ENCODE measurements at regions not wholly inside any gene's neighbourhood (a gene's known extent, or its start where the extent isn't known, plus 50 kb on each side); places are given as distances from the start of the nearest gene placed in this dataset.
A peak's percentile ranks its signal among the peaks of the same experiment; 100 is the strongest.
"Not testable (repeated sequence)": the region's sequence is repeated elsewhere in the genome, so short reads cannot be mapped to it uniquely, and the experiment has no call there.

DNA sequence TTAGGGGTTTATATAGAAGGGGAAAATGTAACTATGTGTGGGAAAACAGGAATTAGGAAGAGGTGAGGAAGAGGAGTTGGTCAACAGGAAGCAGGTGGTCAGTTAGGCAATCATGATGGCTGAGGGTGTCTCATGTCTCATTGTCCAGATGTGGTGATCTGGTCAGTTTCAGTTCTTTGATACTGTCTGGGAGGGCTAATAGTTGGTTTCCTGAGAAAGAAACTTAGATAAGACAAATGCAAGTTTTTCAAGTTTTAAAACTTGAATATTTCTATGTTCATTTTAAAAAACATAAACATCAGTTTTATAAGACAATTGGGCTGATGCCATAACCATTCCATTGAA is 1121.8 kb upstream of the USP15 start:
- in situ Hi-C loops (cut with HindIII; ENCODE audit: low pct_unique_long_range_greater_than_20kb, low sequenced_read_pairs) = no loop called here
- no peak for TF ChIP-seq JUND (IDR thresholded peaks at IDR 0.05; ENCODE audit: low read depth)
- DNase-seq (ENCODE audit: low read depth in 1 of 2, low spot score in 1 of 2) = no peak

DNA sequence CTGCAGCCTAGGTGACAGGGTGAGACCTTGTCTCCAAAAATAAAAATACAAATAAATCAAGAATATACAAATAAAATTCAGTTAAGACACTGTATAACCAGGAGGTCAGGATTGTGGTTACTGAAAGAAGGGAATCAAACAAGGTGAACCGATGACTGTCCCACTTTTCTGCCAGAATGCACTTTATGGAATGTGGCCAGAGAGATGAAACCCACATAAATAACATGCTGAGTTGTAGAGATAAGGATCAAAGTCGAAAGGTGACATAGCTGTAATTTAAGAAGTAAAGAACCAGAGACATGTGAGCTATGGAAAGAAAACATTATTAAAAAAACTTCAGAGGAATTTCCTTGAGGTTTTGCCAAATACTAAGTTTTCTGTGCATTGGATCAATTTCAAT is 1098.2 kb upstream of the USP15 start:
- no peak for TF ChIP-seq JUND (IDR thresholded peaks at IDR 0.05; ENCODE audit: low read depth)
- in situ Hi-C loops (cut with HindIII; ENCODE audit: low pct_unique_long_range_greater_than_20kb, low sequenced_read_pairs) = no loop called here
- DNase-seq (ENCODE audit: low read depth in 1 of 2, low spot score in 1 of 2) = no peak

DNA sequence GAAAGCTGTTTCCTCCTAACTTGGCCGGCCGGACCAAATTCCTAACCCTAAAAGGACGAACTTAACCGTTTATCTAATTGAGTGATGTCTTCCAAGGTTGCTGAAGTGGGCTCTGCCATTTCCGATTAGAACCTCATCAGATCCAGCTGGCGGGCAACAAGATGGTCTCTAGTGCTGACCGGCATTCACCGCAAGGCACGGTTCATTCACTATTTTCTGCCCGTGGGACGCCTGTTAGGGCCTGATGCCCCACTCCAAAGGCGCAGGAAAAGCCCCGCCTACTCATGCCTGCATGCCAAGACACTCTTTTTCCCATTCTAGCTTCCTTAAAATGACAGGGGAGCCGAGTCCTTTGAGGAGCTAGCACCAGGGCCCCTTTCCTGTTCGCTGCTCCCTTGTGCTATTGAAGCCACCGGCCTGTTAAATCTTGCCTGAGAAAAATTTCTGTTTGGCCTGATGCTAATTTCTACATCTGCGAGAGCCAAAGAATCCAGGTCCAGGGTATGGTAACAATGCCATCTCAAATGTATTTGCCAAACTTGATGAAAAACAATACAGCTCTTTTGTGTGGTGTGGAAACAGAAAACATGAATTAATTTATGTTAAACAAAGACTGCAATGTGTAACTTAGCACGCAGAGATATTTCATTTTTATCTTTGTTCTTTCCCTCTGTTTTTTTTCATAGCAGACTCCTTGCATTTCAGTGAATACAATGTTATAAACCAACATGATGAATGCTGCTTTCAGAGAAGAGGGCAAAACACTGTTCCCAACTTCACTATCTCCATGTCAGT is 1071.2 kb upstream of the USP15 start:
- no peak for TF ChIP-seq JUND (IDR thresholded peaks at IDR 0.05; ENCODE audit: low read depth)
- in situ Hi-C loops (cut with HindIII; ENCODE audit: low pct_unique_long_range_greater_than_20kb, low sequenced_read_pairs) = no loop called here
- DNase-seq (ENCODE audit: low read depth in 1 of 2, low spot score in 1 of 2) = peak in 1 of 2 experiments; percentile 7

- DNase-seq (ENCODE audit: low read depth in 1 of 2, low spot score in 1 of 2) = peak in 1 of 2 experiments; percentile 22
- no peak for TF ChIP-seq JUND (IDR thresholded peaks at IDR 0.05; ENCODE audit: low read depth)
- in situ Hi-C loops (cut with HindIII; ENCODE audit: low pct_unique_long_range_greater_than_20kb, low sequenced_read_pairs) = no loop called here
Observed at GRCh38 chr12:61213646-61214045, 1046.6 kb upstream of the USP15 start.

DNA sequence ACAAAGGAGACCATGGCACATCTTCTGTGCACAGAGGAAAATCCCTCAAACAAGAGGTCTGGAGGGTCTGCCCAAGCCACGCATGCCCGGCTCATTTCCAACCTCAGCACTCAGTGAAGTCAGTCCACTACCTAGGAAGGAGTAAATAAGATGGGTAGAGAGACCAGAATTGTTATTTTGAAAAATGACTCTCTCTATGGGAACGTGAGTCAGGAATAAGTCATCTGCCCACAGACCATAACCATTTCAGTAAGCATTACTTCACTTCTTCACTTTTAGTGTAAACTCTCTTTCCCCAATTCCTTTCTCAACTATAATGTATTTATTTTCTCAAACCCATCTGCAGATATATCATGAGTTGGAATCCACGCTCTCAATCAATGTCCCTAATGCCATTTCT is 1039.9 kb upstream of the USP15 start:
- DNase-seq (ENCODE audit: low read depth in 1 of 2, low spot score in 1 of 2) = no peak
- in situ Hi-C loops (cut with HindIII; ENCODE audit: low pct_unique_long_range_greater_than_20kb, low sequenced_read_pairs) = no loop called here
- TF ChIP-seq JUND (IDR thresholded peaks at IDR 0.05; ENCODE audit: low read depth) = no peak

- in situ Hi-C loops (cut with HindIII; ENCODE audit: low pct_unique_long_range_greater_than_20kb, low sequenced_read_pairs) = no loop called here
- no peak for TF ChIP-seq JUND (IDR thresholded peaks at IDR 0.05; ENCODE audit: low read depth)
- DNase-seq (ENCODE audit: low read depth in 1 of 2, low spot score in 1 of 2) = no peak
Observed at GRCh38 chr12:61232040-61232439, 1028.2 kb upstream of the USP15 start.

GRCh38 chr12:61250303-61250702 is 1009.9 kb upstream of the USP15 start:
- in situ Hi-C loops (cut with HindIII; ENCODE audit: low pct_unique_long_range_greater_than_20kb, low sequenced_read_pairs) = no loop called here
- no peak for TF ChIP-seq JUND (IDR thresholded peaks at IDR 0.05; ENCODE audit: low read depth)
- DNase-seq (ENCODE audit: low read depth in 1 of 2, low spot score in 1 of 2) = no peak

DNA sequence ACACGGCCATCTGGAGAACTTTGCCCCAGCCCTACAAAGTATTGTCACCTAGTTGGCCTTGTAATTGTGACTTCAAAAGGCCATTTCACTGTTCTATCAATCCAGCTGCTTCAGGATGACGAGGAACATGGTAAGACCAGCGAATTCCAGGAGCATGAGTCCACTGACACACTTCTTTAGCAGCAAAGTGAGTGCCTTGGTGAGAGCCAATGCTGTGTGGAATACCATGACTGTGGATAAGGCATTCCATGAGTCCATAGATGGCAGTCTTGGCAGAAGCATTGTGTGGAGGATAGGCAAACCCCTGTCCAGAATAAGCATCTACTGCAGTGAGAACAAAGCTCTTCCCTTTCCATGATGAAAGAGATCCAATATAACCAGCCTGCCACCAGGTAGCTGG is 1009.1 kb upstream of the USP15 start:
- no peak for DNase-seq (ENCODE audit: low read depth in 1 of 2, low spot score in 1 of 2)
- in situ Hi-C loops (cut with HindIII; ENCODE audit: low pct_unique_long_range_greater_than_20kb, low sequenced_read_pairs) = no loop called here
- no peak for TF ChIP-seq JUND (IDR thresholded peaks at IDR 0.05; ENCODE audit: low read depth)

GRCh38 chr12:61254225-61254624 is 1006.0 kb upstream of the USP15 start:
- DNase-seq (ENCODE audit: low read depth in 1 of 2, low spot score in 1 of 2) = no peak
- no peak for TF ChIP-seq JUND (IDR thresholded peaks at IDR 0.05; ENCODE audit: low read depth)
- in situ Hi-C loops (cut with HindIII; ENCODE audit: low pct_unique_long_range_greater_than_20kb, low sequenced_read_pairs) = no loop called here

DNA sequence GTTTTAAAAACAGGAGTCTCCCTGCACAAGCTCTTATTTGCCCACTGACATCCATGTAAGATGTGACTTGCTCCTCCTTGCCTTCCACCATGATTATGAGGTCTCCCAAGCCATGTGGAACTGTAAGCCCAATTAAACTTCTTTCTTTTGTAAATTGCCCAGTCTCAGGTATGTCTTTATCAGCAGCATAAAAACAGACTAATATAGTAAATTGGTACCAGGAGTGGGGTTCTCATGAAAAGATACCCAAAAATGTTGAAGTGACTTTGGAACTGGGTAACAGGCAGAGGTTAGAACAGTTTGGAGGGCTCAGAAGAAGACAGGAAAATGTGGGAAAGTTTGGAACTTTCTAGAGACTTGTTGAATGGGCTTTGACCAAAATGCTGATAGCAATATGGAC is 995.9 kb upstream of the USP15 start:
- DNase-seq (ENCODE audit: low read depth in 1 of 2, low spot score in 1 of 2); in situ Hi-C loops (cut with HindIII; ENCODE audit: low pct_unique_long_range_greater_than_20kb, low sequenced_read_pairs): not testable (repeated sequence)

DNA sequence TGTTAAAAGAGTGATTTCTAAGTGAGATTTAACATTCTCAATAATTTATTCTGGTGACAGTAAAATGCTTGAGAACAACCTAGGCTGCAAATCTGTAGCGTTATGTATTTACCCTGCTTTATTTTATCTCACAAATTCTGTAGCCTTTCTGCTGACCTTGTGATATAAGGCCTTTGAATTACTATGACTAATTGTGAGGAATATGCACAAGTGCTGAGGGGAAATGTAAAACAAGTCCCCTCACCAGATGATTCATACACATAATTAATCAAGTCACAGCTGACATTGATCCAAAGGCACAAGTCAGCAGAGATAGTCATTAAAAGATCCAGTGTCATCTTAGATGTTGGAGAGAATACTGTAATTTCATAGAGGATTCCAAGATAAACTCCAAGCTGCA is 992.7 kb upstream of the USP15 start:
- in situ Hi-C loops (cut with HindIII; ENCODE audit: low pct_unique_long_range_greater_than_20kb, low sequenced_read_pairs) = no loop called here
- DNase-seq (ENCODE audit: low read depth in 1 of 2, low spot score in 1 of 2) = no peak
- TF ChIP-seq JUND (IDR thresholded peaks at IDR 0.05; ENCODE audit: low read depth) = no peak

- TF ChIP-seq JUND (IDR thresholded peaks at IDR 0.05; ENCODE audit: low read depth) = no peak
- in situ Hi-C loops (cut with HindIII; ENCODE audit: low pct_unique_long_range_greater_than_20kb, low sequenced_read_pairs) = no loop called here
Observed at GRCh38 chr12:61272441-61272840, 987.8 kb upstream of the USP15 start.

GRCh38 chr12:61282790-61283575 is 977.2 kb upstream of the USP15 start:
- no peak for TF ChIP-seq JUND (IDR thresholded peaks at IDR 0.05; ENCODE audit: low read depth)
- in situ Hi-C loops (cut with HindIII; ENCODE audit: low pct_unique_long_range_greater_than_20kb, low sequenced_read_pairs) = no loop called here

More at GRCh38 chr12:61272441-61272840, 987.8 kb upstream of the USP15 start:
- DNase-seq (ENCODE audit: low read depth in 1 of 2, low spot score in 1 of 2) = peak in 1 of 2 experiments; percentile 56

More at GRCh38 chr12:61282790-61283575, 977.2 kb upstream of the USP15 start:
- no peak for DNase-seq (ENCODE audit: low read depth in 1 of 2, low spot score in 1 of 2)
